H4 (cell line): ENCODE measurements at regions not wholly inside any gene's neighbourhood (a gene's known extent, or its start where the extent isn't known, plus 50 kb on each side); places are given as distances from the start of the nearest gene placed in this dataset.

Experiments
- DNase-seq: peaks from one replicate; pipeline ENCODE4 v3.0.0-alpha.2; 2015; ENCODE audit warnings: low spot score

DNA sequence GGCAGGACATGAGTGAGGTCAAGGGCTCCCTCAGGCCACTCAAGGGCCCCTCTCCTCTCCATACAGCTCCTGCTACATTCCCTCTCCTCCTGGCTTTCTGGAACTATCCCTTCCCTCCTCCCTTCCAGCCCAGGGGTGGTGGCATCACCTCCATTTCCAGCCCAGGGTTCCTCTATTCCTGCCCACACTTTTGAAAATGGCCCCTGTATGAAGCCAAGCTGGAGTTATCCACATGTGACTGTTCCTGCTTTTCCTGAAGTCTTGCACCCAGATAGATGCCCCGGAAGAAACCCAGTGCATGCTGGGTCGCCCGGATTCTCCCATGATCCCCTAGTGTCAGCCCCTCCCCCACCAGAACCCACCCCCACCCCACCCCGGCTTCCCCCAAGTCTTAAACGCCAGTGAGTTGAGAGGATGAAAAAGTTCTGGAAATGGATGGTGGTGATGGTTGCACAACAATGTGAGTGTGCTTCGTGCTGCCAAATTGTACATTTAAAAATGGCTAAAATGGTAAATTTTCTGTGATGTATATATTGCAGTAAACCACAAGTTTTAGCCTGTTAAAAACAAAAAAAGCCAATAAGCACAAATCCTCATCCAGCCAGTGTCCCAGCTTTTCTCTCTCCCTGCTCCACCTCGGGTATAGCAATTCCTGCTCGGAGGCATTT, 136.9 kb downstream of the SCARB1 start:
- no peak for DNase-seq

GRCh38 chr12:124725597-124726237, 137.9 kb downstream of the SCARB1 start:
- DNase-seq = no peak

DNA sequence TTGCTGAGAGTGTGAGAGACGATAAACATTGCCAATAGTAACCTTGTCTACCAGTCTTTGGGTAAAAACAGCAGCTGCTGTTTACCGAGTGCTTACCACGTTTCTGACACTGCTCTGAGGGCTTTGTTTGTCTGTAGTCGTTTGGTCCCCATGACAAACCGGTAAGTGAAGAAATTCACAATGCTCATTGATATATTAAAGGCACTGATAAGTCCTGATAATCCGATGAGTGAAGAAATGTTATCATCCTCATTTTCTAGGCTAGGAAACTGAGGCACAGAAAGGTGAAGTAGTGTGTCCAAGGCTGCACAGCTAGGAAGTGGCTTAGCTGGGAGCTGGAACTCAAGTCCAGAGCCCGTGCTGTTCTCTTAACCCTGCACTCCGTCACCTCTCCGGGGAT, 138.6 kb downstream of the SCARB1 start:
- DNase-seq = no peak

- DNase-seq = no peak
Observed at GRCh38 chr12:124722878-124723277, 140.8 kb downstream of the SCARB1 start.

DNA sequence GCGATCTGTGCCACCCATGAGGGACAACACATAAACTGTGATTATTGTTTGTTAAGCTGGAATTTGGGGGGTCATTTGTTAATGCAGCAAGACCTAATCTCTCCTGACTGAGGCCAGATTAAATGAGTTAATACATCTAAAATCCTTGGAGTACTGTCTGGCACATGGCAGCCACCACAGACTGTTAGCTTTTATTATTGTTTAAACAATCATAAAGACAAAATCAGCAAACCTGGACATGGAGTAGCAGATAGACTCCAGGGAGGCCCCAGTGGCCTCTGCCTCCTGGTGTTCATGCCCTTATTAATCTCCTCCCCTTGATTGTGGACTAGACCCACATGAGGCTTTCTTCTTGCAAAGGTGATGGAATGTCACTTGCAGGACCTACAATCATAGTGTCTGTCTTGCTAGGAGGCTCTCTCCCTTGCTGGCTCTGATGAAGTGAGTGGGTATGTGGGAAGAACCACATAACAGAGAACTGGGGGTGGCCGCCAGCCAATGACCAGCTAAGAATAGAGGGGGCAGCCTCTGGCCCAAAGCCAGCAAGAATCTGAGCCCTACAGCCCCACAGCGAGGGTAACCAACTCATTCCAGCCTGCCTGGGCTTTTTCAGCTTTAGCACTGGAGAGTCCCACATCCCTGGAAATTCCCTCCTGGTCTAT, 142.0 kb downstream of the SCARB1 start:
- DNase-seq = no peak

DNA sequence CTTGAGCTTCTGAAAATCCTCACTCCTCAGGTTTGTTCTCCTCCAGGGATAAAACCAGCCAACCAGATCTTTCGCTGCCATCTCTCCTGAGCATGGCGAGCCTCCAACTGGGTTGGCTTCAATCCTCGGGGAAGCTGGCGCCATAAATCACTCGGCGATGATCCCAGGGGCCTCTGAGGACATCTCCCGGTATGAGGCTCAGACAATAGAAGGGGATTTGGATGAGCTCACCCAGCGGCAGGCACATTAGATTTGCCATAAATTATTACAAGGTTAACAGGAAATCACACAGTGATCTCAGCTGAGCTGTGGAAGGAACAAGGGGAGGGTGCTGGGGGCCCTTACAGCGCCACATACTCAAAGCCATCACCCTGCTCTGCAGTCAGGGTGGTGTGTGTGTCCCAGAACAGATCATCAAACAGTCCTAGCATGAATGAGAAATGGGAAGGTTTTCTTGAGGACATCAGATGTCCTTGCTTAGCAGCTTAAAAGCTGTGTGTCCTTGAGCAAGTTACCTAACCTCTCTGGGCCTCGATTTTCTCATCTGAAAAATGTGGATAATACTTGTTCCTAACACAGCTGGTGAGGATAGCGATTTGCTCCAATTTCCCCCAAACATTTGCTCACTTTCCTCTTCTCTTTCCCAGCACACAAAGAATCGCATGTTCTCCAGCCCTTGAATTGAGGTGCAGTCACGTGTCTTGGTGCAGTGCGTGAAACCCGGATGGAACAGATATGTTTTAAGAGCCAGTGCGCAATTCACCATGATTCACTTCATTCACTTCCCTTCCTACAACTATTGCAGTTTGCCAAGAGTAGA, 142.8 kb downstream of the SCARB1 start:
- peak; percentile 45 for DNase-seq

GRCh38 chr12:124720004-124720680, 143.5 kb downstream of the SCARB1 start:
- DNase-seq = peak; percentile 60

DNA sequence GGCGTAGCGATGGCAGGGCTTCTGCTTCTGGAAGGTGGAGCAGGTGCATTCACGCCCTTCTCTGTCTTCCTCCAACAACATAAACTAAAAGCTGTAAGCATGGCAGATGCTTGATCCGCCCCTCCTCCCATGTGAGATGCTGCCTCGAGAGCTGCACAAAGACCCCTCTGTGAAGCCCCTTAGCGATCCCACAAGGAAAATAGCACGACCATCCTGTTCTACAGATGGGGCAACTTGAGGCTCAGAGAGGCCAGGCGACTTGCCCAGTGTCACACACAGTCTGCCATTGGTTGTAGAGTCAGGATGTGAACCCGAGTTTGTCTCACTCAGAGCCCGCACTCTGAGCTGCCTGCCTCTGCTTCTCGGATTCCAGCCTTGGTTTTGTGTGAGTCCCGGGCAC, 144.4 kb downstream of the SCARB1 start:
- DNase-seq = no peak

DNA sequence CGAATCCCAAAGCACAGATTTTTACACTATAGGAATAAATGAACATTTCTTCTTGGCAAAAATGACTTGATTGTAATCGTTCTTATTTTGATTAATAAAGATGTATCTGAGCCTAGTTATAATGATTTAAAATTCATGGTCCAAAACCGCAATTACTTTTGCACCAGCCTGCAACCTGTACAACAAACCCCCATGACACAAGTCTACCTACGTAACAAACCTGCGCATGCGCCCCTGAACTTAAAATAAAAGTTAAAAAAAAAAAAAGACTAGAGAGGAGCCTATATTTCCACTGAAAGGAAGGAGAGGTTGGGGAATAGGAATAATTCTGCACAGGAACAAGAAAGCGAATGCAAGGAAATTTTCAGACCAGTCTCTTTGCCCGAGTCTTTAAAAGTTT, 145.2 kb downstream of the SCARB1 start:
- DNase-seq = no peak

DNA sequence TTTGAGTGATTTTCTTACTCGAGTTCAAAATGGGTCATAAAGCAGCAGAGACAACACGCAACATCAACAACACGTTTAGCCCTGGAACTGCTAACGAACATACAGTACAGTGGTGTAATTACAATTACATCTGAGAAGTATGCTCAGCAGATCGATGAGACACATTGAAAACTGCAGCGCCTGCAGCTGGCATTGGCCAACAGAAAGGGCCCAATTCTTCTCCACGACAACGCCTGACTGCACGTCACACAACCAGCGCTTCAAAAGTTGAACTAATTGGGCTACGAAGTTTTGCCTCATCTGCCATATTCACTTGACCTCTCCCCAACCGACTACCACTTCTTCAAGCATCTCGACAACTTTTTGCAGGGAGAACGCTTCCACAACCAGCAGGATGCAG, 145.6 kb downstream of the SCARB1 start:
- no peak for DNase-seq

DNA sequence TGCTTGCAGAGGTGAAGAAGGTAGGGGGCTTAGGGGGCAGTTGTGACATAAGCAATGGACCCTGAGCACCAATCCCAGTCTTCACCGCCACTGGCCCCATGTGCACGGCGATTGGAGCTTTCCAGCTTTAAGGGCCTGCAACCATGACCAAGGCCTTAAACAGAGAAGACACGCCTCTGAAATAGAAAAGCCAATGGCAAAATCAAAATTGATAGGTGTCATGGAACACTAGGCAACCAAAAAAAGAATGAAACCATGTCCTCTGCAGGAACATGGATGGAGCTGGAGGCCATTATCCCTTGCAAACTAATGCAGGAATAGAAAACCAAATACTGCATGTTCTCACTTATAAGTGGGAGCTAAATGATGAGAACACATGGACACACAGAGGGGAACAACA, 146.3 kb downstream of the SCARB1 start:
- no peak for DNase-seq

- no peak for DNase-seq
Observed at GRCh38 chr12:124716208-124717130, 147.2 kb downstream of the SCARB1 start.

DNA sequence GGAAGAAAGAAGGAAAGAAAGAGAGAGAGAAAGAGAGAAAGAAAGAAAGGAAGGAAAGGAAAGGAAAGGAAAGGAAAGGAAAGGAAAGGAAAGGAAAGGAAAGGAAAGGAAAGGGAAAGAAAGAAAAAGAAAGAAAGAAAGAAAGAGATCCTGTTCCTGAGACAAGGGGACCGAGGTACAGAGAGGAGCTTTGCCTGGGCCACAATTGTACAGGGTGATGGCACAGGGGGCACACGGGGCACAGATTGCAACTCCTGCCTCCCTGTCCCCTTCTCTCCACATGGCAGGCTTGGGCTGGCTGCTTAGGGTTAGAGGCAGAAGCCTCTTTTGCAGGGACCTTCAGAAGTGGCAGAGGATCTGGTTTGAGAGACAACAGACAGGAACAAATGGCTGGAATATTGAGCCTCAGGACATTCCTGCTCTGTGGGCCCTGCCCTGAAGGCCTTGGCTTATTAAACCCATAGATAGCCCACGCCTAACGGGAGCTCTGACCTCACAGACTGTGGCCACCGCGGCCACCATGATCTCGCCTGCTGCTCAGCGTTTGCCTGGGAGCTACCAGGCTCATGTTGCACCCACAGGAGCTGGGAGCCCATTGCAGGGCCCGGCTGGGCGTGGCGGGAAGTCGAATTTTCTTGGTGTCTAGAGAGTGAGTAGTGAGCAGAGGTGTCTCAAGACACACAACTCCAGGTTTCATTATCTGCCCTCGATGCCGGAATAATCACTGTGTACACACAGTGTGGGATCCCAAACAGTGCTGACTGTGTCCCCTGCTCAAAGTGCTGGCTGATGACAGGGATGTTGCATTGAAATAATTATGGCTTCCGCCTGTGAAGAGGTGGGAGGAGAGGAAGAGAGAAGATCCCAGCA, 147.9 kb upstream of the NCOR2 start:
- DNase-seq = peak; percentile 39

DNA sequence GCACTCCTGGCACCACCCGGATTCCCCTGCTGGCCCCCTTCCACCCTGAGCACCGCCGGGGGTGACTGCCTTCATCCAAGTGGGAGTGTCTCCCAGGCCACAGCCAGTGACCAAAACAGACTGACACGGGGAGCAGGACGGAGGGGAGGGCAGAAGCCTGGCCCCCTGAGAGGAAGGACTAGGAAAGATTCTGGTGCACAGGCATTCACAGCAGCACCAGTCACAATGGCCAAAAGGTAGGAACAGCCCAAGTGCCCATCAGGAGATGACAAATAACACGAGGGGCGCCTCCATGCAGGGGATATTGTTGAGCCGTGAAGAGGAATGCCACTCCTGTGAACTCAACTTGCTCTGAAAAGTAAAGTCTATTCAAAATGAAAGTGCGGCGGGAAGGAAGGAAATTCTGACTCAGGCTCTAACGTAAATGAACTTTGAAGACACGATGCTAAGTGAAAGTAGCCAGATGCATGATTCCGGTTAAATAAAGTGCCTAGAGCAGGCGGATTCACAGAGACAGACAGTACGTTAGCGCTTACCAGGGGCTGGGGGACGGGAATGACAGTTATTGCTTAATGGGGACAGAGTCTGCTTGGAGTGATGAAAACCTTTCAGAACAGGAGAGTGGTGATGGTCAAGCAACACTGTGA, 146.1 kb upstream of the NCOR2 start:
- peak; percentile 65 for DNase-seq

DNA sequence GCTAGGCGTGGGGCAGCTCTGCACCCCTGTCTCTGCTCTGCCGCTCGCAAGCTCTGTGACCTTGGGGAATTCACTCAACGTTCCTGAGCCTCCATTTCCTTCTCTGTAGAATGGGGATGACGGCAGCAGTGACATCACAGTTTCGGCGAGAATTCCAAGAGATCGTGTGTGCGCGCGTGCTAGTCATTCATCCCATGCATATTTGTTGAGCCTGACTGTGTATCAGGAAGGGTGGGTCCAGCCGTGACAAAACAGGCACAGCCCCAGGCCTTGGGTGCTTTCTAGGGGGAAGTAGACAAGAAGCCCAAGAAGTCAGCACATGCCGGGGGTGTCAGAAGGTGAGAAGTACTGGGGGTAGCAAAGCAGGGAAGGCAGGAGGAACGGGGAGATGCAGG, 145.6 kb upstream of the NCOR2 start:
- DNase-seq = no peak

DNA sequence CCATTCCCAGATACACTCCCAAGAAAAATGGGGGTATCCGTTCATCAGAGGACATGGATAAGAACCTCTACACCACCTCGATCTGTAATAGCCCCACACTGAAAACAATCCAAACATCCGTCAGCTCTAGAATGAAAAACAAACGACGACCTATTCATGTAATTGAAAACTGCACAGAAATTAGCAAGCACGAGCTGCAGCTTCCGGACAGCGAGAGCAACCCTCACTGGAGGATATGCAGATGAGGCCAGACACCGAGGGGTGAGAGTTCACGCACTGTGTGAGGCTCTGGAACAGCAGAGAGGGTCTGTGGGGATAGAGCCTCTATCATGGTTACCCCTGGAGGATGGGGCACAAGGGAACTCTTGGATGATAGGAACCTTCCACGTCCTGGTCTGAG, 143.9 kb upstream of the NCOR2 start:
- no peak for DNase-seq

DNA sequence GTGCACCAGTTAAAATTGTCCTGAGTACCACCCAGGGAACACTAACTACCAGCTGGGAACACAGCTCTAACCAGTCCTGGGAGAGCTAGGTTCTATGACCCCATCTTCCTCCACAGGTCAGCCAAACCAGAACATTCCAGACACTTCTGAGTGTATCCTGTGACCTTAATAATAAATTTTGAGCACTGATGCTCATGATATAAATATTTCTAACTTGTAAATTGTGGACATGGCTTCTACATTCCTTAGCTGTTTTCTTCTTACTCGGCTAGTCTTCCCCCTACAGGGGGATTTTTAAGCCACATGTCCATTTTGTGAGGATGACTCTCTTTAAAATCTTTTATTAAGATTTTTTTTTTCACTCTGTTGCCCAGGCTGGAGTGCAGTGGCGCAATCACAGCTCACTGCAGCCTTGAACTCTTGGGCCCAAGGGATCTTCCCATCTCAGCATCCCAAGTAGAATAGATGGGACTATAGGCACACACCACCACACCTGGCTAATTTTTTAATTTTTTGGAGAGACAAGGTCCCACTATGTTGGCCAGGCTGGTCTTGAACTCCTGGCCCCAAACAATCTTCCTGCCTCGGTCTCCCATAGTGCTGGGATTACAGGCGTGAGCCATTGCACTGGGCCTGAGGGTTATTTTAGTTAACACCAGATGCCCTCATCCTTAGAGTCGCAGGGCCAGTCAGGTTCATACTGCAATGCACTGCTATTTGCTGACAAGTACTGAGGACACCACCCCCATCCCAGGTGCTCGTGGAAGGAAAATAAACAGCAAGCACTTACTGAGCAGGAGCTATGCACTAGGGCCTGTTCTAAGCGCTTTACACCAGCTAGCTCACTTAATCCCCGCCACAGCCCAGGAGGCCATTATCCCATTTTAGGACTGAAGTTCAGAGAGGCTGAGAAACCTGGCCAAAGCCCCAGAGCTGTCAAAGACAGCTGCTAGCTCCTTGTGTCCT, 142.6 kb upstream of the NCOR2 start:
- DNase-seq = no peak

DNA sequence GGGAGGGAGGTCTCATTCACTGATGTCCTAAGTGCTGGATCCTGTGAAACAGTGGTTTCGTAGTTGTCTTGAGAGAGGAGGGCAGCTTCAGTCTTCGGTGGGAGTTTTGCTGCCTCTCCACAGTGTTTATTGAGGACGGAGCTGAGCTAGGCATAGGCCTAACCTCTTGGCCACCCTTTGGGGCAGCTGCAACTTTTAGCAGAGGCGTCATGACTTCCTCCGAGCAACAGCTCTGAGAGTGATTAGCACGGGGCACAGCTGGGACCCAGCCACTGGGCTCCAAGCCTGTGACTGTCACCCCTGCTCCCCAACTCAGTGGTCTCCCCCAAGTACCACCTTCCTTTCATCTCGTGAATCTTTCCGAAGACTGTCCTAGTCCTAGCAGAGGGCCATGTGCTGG, 139.9 kb upstream of the NCOR2 start:
- DNase-seq = no peak
